ENCODE measurements at regions not wholly inside any gene's neighbourhood (a gene's known extent, or its start where the extent isn't known, plus 50 kb on each side); places are given as distances from the start of the nearest gene placed in this dataset.

DNA sequence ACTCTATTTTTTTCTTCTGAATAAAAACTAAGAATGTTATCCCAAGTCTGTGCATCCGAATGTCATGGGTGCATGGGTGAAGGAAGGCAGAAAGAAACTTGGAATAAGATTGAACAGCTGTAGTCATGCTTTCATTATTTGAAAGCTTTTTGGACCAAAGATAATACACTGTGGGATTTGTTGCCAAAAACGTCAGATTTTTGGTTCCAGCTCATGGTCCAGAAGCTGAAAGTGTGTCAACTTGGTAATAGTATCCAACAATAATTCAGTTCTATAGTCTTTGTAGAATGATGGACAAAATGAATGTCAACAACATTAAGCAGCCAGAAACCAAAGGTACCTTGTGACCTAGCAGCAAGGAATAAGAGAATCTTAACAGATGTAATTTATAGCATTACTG, 327.9 kb upstream of the ADAMTS9 start:
- TF ChIP-seq CHD2 (IDR thresholded peaks at IDR 0.05; ENCODE audit: borderline replicate concordance, low read depth, low read length) (no peak), POLR2AphosphoS5 (IDR thresholded peaks at IDR 0.05; ENCODE audit: low read length) (no peak), RBBP5 (conservative IDR thresholded peaks at IDR 0.05) (no peak), BRCA1 (IDR thresholded peaks at IDR 0.05; ENCODE audit: low read depth, low read length) (no peak), EP300 (IDR thresholded peaks at IDR 0.05; ENCODE audit: borderline replicate concordance in 1 of 2, control insufficient read depth in 1 of 2, low read depth in 2 of 2, low read length in 2 of 2) (no peak), EED (IDR thresholded peaks at IDR 0.05; ENCODE audit: low read depth) (no peak), SPI1 (IDR thresholded peaks at IDR 0.05; ENCODE audit: borderline replicate concordance, insufficient read depth, low read depth, low read length) (no peak), SIN3A (IDR thresholded peaks at IDR 0.05; ENCODE audit: low read depth, low read length) (no peak), KDM1A (IDR thresholded peaks at IDR 0.05; ENCODE audit: borderline replicate concordance) (no peak)
- TF ChIP-seq, protein P1, sequence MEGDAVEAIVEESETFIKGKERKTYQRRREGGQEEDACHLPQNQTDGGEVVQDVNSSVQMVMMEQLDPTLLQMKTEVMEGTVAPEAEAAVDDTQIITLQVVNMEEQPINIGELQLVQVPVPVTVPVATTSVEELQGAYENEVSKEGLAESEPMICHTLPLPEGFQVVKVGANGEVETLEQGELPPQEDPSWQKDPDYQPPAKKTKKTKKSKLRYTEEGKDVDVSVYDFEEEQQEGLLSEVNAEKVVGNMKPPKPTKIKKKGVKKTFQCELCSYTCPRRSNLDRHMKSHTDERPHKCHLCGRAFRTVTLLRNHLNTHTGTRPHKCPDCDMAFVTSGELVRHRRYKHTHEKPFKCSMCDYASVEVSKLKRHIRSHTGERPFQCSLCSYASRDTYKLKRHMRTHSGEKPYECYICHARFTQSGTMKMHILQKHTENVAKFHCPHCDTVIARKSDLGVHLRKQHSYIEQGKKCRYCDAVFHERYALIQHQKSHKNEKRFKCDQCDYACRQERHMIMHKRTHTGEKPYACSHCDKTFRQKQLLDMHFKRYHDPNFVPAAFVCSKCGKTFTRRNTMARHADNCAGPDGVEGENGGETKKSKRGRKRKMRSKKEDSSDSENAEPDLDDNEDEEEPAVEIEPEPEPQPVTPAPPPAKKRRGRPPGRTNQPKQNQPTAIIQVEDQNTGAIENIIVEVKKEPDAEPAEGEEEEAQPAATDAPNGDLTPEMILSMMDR (IDR thresholded peaks at IDR 0.05 in 2 of 3, conservative IDR thresholded peaks at IDR 0.05 in 1 of 3; ENCODE audit: control insufficient read depth in 2 of 3, extremely low read depth in 1 of 3, insufficient read depth in 1 of 3, low read depth in 3 of 3, low read length in 3 of 3) = no peak
- TF ChIP-seq, protein P2, sequence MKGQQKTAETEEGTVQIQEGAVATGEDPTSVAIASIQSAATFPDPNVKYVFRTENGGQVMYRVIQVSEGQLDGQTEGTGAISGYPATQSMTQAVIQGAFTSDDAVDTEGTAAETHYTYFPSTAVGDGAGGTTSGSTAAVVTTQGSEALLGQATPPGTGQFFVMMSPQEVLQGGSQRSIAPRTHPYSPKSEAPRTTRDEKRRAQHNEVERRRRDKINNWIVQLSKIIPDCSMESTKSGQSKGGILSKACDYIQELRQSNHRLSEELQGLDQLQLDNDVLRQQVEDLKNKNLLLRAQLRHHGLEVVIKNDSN (IDR thresholded peaks at IDR 0.05; ENCODE audit: borderline replicate concordance, extremely low read length, insufficient read depth, low read depth, low read length) = no peak

Data from GM12878 (cell line).